ENCODE measurements at regions not wholly inside any gene's neighbourhood (a gene's known extent, or its start where the extent isn't known, plus 50 kb on each side); places are given as distances from the start of the nearest gene placed in this dataset.

DNA sequence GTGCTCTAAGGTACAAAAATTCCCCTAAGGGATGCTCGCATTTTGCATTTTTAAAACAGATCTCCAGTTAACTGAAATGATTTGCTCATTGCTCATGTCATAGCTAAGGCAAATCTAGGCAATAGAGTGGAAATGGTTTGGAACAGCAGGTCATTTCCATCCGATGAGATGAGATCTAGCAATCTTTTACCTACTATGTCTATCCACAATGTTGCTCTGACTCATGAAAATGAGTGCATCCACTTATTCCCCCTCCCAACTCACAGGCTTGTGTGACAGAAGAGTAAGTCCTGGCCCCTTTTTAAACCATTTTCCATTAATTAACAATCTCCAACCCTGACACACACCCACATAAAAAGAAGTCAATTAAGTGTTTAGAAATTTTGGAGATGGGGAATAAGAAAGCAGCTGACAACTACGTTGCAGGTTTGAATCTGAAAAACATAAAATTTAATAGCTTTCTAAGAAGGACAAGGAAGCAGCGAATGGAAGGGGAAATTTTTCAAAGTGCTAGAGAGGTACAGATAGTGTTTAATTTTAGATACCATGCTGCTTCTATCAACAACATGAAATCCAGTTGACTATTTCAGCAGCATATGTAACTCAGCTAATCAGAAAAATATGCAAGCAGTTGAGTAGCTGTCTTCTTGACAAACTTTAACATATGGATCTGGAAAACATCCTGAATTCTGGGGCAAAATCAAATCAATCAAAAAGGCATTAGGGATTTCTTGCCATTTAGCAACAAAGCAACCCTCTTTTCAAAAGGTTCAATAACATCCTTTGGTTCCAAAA is 112.0 kb downstream of the TMCO5A start:
- DNase-seq: no peak

DNA sequence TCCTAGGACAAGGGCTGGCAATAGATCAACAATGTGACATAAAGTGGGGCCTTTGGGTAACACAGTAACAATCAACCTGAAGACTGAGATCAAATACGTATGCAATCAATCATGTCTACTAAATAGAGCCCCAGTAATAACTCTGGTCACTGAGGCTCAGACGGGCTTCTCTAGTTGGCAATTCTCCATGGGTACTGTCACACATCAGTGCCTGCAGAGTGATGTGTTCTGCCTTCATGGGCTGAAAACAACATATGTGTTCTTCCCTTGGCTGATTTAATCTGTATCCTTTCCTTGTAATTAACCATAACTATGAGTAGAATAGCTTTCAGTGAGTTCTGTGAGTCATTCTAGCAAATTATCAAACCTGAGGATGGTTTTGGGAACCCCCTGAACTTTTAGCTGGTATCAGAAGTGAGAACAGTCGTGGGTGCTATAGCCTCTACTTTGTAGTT is 113.6 kb downstream of the TMCO5A start:
- no peak for DNase-seq

DNA sequence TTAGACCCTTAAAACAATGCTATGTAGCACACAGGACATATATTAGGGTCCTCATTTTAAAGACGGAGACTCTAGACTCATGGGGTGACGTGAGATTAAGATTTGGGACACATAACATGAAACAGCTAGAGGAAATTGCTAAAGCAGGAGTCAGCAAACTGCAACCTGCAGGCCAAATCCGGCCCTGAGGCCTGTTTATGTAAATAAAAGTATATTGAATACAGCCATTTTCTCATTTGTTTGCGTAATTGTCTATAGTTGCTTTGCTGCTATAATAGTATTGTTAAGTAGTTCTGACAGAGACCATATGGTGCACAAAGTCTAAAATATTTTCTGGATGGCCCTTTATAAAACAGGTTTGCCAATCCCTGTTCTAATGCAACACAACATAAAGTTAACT is 115.5 kb downstream of the TMCO5A start:
- no peak for DNase-seq

DNA sequence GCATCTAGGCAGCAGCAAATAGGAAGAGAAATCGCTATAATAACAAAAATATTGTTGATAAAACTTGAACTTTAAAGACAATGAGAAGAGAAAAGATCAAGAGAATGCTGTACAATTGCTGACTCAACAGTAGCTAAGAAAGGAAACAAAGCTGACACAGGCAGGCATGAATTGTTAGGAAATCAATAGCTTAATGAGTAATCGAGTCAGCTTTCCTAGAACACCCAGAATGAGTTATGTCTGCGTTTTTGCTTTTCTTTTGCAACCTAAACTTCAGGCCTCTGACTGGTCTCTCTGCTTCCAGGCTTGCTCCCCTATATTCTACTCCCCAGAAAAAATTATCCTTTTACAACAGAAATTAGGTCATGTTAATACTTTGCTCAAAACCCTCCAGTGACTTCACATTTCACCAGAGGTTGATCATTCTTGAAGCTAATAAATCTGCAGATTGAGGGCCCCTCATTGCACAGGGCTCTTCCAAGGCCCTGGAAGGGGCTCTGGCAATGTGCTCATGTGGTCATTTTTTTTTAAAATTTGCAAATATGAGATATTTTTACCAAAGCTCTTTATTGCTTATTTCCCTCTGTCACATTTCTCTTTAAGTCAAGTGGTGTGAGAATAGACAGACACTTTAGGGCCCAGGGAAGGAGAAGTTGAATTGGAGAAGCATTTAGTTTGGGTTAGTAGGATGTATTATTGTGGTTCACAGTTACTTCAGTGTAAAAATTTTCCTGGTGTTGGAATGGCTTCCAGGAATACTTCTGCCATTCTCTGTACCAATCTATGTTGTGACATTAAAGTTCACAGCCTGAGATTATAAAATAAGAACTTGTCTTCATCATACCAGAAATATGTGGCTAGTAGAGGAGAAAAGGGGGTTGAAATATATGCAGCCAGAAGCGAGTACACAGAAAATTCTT is 116.3 kb downstream of the TMCO5A start:
- DNase-seq: no peak

- DNase-seq: no peak
Observed at GRCh38 chr15:38053205-38053604, 118.8 kb downstream of the TMCO5A start.

GRCh38 chr15:38053776-38054175 is 119.3 kb downstream of the TMCO5A start:
- DNase-seq: no peak

DNA sequence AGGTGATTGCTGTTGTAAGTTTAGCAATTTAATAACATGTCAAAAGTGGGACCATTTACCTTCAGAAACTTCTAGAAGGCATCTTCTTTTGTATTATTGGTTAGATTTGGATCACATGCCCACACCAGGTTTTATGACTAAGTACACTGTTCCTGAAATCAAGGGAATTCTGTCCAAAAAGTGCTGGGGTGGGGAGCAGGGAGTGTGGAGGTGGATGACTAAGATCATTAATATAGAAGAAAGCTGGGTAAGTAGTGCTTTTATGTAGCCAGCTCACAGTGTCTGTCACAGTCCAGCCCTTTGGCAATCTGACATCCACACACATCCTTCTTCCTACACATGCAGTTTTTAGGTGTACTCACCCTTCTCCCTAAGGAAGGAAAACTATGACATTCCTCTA is 120.0 kb downstream of the TMCO5A start:
- no peak for DNase-seq

GRCh38 chr15:38058596-38059075 is 124.2 kb downstream of the TMCO5A start:
- no peak for DNase-seq

- DNase-seq: no peak
Observed at GRCh38 chr15:38059665-38060064, 125.2 kb downstream of the TMCO5A start.

- DNase-seq: no peak
Observed at GRCh38 chr15:38061856-38062649, 127.6 kb downstream of the TMCO5A start.

DNA sequence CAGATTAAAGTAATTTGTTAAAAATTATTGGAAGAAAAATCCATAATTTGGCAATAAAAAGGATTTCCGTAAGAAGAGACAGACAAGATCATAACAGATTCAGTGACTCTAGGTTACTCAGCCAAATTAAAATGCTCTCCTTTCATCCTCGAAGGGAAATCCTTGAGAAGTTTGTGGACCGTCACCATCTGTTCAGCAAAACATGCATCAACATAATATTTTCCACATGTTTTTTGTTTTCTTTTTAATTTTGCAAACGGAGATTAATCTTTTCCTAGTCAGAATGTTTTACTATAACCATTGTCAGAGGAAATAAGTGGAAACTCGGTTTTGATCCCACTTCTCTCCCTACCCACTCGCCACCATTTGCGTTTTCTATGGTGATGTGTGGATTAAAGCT is 128.3 kb downstream of the TMCO5A start:
- DNase-seq: no peak

DNA sequence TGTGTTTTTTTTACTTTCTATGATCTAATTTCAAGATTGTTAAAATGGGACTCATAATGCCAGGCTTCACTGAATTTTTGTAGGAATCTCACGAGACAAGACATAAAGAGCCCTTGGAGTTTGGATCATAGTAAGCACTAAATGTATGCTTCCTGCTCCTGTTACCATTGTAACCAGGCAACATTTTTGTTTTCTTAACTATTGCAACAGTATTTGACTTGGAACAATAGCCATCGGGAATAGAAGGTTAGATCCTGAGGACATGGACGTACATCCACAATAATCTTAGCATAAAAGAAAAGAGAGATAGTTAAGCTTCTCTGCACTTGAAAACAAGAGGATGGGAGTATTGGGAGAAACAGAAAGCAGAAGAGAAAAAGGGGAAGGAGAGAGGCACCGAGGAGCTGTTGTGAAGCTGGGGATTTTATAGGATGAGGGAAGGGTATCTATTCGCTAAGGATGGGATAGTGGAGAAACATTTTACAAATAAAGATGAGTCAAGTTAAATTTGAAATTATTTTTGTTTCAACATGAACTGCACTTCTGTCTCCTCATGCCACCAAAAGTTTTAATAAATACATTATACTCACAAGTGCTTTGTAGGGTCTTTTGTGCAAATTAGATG is 131.4 kb downstream of the TMCO5A start:
- no peak for DNase-seq

GRCh38 chr15:38066612-38067011 is 132.2 kb downstream of the TMCO5A start:
- no peak for DNase-seq

DNA sequence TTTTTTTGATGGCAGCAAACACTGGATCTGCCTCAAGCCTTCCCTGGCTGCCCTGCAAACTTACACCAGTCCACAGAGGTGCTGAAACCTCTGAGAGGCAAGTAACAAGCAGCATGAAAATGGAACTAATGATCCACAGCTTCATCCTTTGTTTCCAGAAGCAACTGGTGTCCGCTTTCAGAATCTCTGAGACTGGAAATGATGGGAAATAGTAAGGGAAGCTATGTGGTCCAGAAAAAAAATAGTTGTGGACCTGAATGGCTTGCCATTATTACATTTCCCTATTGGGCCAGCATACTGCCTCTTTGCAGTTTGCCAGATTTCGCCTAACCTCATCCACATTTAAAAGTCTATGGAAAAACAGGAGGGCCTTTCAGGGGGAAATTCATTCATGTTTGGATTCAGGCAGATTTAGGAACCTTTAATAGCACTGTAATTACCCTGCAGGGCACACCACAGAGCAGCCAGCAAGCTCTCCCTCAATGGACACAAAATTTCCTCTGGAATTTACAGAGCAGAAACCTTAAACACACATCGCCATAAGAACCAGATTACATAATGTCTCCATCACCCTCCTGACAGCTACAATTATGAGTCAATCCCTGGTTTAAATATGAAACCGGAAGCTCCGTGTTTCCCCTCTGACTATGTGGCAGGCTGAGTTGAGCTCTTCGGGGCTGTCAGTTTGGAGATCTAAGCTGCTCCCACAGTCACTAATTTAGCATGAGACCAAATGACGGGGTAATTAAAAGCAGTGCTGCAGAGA is 134.4 kb downstream of the TMCO5A start:
- peak; percentile 39 for DNase-seq

DNA sequence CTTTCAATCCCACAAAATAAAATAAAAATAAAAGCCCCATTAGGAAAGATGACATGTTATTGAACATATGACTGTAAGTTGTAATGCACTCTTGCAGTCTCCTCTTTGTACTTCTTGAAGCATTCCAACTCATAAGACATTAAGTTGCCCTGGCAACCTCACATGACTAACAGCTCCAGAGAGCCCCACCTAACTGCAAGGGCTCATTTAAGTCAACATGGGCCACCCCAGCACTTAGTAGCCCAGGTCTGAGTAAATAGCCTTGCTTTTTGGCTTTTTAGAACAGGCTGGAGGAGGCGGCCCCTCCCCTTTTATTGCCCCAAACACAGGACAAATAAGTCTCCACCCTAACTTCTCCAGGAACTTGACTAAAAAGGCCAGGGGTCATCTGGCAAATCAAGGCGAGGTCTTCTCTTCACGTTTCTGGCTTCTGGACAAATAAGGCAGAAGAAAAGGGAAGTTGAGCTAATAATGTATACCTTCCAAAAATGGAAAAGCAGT is 135.1 kb downstream of the TMCO5A start:
- peak; percentile 19 for DNase-seq

GRCh38 chr15:38070778-38071177 is 136.3 kb downstream of the TMCO5A start:
- DNase-seq: no peak

DNA sequence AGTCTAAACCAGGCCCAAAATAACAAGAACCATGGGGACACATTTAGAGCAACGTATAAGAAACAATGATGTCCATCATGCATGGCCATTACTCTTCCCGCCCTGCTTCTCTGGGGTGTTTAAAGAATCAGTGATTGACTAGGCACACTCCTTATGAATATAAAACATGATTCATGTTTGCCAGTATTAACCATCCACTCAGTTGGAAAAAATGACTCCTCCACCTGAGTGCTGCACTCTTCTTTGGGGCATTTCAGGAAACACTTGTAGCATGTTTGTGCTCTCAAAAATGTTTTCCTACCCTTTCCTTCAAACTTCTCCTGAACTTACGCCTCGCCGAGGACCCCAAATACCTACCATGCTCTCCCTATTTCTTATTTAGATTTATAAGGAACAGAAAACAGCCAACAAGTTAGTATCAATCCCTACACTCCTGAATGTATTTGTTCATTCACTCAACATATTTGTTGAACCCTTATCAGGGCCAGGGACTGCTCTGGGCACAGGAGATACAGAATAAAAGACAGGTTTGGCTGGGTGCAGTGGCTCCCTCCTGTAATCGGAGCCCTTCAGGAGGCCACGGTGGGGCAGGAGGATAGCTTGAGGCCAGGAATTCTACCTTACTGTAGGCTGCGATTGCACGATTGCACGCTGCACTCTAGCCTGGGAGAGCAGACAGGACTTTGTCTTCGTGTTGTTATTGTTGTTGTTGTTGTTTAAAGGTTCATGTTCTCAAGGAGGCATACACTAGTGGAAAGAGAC is 137.0 kb downstream of the TMCO5A start:
- DNase-seq: no peak

GRCh38 chr15:38072007-38072347 is 137.5 kb downstream of the TMCO5A start:
- no peak for DNase-seq

DNA sequence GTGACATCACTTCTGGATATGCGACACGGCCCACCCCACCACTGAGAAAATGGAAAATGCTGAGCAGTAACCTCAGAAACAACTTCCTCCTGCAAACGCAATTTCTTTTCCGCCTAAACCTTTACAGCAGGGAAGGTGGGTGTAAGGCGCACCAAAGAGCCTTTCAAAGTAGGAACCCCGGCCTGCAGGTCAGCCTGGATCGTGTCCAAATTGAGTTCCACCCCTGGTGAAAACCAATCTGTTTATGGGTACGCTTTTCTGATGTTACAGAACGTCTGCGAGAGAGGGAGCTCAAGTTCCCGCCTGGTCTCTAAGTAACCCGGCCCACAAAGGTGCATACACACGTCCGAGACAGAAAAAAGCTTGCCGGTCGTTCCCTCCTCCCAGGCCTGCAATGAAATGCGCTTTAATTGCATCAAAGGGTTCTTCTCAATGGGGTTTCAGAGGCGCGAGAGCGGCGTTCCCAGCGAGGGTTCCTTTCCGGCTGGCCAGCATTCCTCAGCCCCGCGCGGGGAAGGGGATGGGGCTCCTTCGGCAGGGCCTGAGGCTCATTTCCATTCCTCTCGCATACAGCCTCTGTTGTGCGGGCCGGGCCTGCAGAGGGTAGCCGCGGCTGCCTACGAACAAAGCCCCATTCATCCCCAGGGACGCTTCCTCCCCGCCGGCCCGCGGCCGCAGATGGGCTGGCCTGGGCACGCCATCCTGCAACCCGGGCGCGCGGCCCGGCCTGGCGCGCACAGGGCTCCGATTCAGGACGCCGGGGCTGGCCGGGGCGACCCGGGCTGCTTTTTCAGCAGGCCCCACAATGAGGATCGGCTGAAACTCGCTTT is 138.1 kb downstream of the TMCO5A start:
- peak; percentile 34 for DNase-seq
